ENCODE measurements at regions not wholly inside any gene's neighbourhood (a gene's known extent, or its start where the extent isn't known, plus 50 kb on each side); places are given as distances from the start of the nearest gene placed in this dataset.
A peak's percentile ranks its signal among the peaks of the same experiment; 100 is the strongest.

GRCh38 chr15:99921101-99921500 lies 187.9 kb upstream of the LYSMD4 start:
- DNase-seq, result no peak
- TF ChIP-seq POLR2A (IDR thresholded peaks at IDR 0.05; ENCODE audit: low read length) (no peak), GATA1 (IDR thresholded peaks at IDR 0.05; ENCODE audit: low read depth, low read length) (no peak)

GRCh38 chr15:99918072-99918471 lies 184.8 kb upstream of the LYSMD4 start:
- DNase-seq, result no peak
- TF ChIP-seq GATA1 (IDR thresholded peaks at IDR 0.05; ENCODE audit: low read depth, low read length) (no peak), POLR2A (IDR thresholded peaks at IDR 0.05; ENCODE audit: low read length) (no peak)

GRCh38 chr15:99917252-99917651 lies 184.0 kb upstream of the LYSMD4 start:
- no peak for DNase-seq
- TF ChIP-seq GATA1 (IDR thresholded peaks at IDR 0.05; ENCODE audit: low read depth, low read length), result no peak
- no peak for TF ChIP-seq POLR2A (IDR thresholded peaks at IDR 0.05; ENCODE audit: low read length)

- no peak for DNase-seq
- no peak for TF ChIP-seq GATA1 (IDR thresholded peaks at IDR 0.05; ENCODE audit: low read depth, low read length)
These were observed 183.5 kb upstream of the LYSMD4 start for GRCh38 chr15:99916668-99917223.

- no peak for DNase-seq
- TF ChIP-seq GATA1 (IDR thresholded peaks at IDR 0.05; ENCODE audit: low read depth, low read length) (no peak), POLR2A (IDR thresholded peaks at IDR 0.05; ENCODE audit: low read length) (no peak)
These were observed 181.5 kb upstream of the LYSMD4 start for GRCh38 chr15:99914723-99915122.

- TF ChIP-seq GATA1 (IDR thresholded peaks at IDR 0.05; ENCODE audit: low read depth, low read length) (no peak), POLR2A (IDR thresholded peaks at IDR 0.05; ENCODE audit: low read length) (no peak)
- DNase-seq, result no peak
These were observed 178.6 kb upstream of the LYSMD4 start for GRCh38 chr15:99911816-99912215.

- DNase-seq, result peak; percentile 20 to 26
- TF ChIP-seq GATA1 (IDR thresholded peaks at IDR 0.05; ENCODE audit: low read depth, low read length), result no peak
- TF ChIP-seq POLR2A (IDR thresholded peaks at IDR 0.05; ENCODE audit: low read length), result no peak
These were observed 176.5 kb upstream of the LYSMD4 start for GRCh38 chr15:99909592-99910295.

- DNase-seq, result no peak
- TF ChIP-seq POLR2A (IDR thresholded peaks at IDR 0.05; ENCODE audit: low read length) (no peak), GATA1 (IDR thresholded peaks at IDR 0.05; ENCODE audit: low read depth, low read length) (no peak)
These were observed 174.5 kb upstream of the LYSMD4 start for GRCh38 chr15:99907698-99908097.

GRCh38 chr15:99906793-99907192 lies 173.6 kb upstream of the LYSMD4 start:
- no peak for DNase-seq
- no peak for TF ChIP-seq GATA1 (IDR thresholded peaks at IDR 0.05; ENCODE audit: low read depth, low read length)
- TF ChIP-seq POLR2A (IDR thresholded peaks at IDR 0.05; ENCODE audit: low read length), result no peak

GRCh38 chr15:99906311-99906710 lies 173.1 kb upstream of the LYSMD4 start:
- TF ChIP-seq POLR2A (IDR thresholded peaks at IDR 0.05; ENCODE audit: low read length), result no peak
- no peak for DNase-seq

GRCh38 chr15:99902248-99902928 lies 169.2 kb upstream of the LYSMD4 start:
- DNase-seq, result peak in 1 of 2 experiments; percentile 16
- no peak for TF ChIP-seq GATA1 (IDR thresholded peaks at IDR 0.05; ENCODE audit: low read depth, low read length)
- TF ChIP-seq POLR2A (IDR thresholded peaks at IDR 0.05; ENCODE audit: low read length), result no peak

GRCh38 chr15:99895956-99896311 lies 162.7 kb upstream of the LYSMD4 start:
- no peak for TF ChIP-seq GATA1 (IDR thresholded peaks at IDR 0.05; ENCODE audit: low read depth, low read length)
- no peak for TF ChIP-seq POLR2A (IDR thresholded peaks at IDR 0.05; ENCODE audit: low read length)
- no peak for DNase-seq

GRCh38 chr15:99895189-99895955 lies 162.1 kb upstream of the LYSMD4 start:
- no peak for DNase-seq

GRCh38 chr15:99878835-99879234 lies 145.6 kb upstream of the LYSMD4 start:
- TF ChIP-seq POLR2A (IDR thresholded peaks at IDR 0.05; ENCODE audit: low read length) (no peak), GATA1 (IDR thresholded peaks at IDR 0.05; ENCODE audit: low read depth, low read length) (no peak)
- DNase-seq, result no peak

More at GRCh38 chr15:99895189-99895955, 162.1 kb upstream of the LYSMD4 start:
- TF ChIP-seq POLR2A (IDR thresholded peaks at IDR 0.05; ENCODE audit: low read length) (no peak), GATA1 (IDR thresholded peaks at IDR 0.05; ENCODE audit: low read depth, low read length) (no peak)
